ENCODE measurements at regions not wholly inside any gene's neighbourhood (a gene's known extent, or its start where the extent isn't known, plus 50 kb on each side); places are given as distances from the start of the nearest gene placed in this dataset.

- H2AFZ ChIP-seq (ENCODE audit: low read length) = no peak overlapping the region
- H3K36me3 ChIP-seq (ENCODE audit: insufficient read depth, low read length) = no peaks in the 10 kb centered on the region
- no peaks in the 10 kb centered on the region for H3K9me2 ChIP-seq (replicated peaks; ENCODE audit: low read depth, low read length)
- no peaks in the 10 kb centered on the region for H3K79me2 ChIP-seq (ENCODE audit: insufficient read depth, low read length)
- no peaks in the 10 kb centered on the region for H3F3A ChIP-seq (ENCODE audit: low read depth)
- H3K4me1 ChIP-seq (ENCODE audit: insufficient read depth, low read length, poor library complexity, severe bottlenecking) = no peaks in the 10 kb centered on the region
- H3K9me3 ChIP-seq (ENCODE audit: insufficient read depth, low read depth, low read length) = no peaks in the 10 kb centered on the region
- no peaks in the 10 kb centered on the region for H3K27me3 ChIP-seq (ENCODE audit: insufficient read depth, low read length, poor library complexity, severe bottlenecking)
- no peak for TF ChIP-seq CTCF (conservative IDR thresholded peaks at IDR 0.05; ENCODE audit: low read length)
- no peak for TF ChIP-seq EZH2phosphoT487 (IDR thresholded peaks at IDR 0.05; ENCODE audit: borderline replicate concordance)
- H3K4me2 ChIP-seq (ENCODE audit: low read depth, low read length, poor library complexity, severe bottlenecking) = no peak overlapping the region
- H3K9ac ChIP-seq (ENCODE audit: low read depth, low read length, poor library complexity, severe bottlenecking) = no peak overlapping the region
- H4K20me1 ChIP-seq (ENCODE audit: insufficient read depth, low read length, poor library complexity, severe bottlenecking) = no peaks in the 10 kb centered on the region
- H3K4me3 ChIP-seq (ENCODE audit: low read length, poor library complexity, severe bottlenecking) = no peak overlapping the region
Measured at GRCh38 chr1:238826891-238827290, 559.5 kb upstream of the CHRM3 start.

GRCh38 chr1:238823416-238823815 lies 563.0 kb upstream of the CHRM3 start:
- H3K9me3 ChIP-seq (ENCODE audit: insufficient read depth, low read depth, low read length) = no peaks in the 10 kb centered on the region
- H3K4me1 ChIP-seq (ENCODE audit: insufficient read depth, low read length, poor library complexity, severe bottlenecking) = no peaks in the 10 kb centered on the region
- no peaks in the 10 kb centered on the region for H3K36me3 ChIP-seq (ENCODE audit: insufficient read depth, low read length)
- no peaks in the 10 kb centered on the region for H4K20me1 ChIP-seq (ENCODE audit: insufficient read depth, low read length, poor library complexity, severe bottlenecking)
- no peak for TF ChIP-seq EZH2phosphoT487 (IDR thresholded peaks at IDR 0.05; ENCODE audit: borderline replicate concordance)
- TF ChIP-seq CTCF (conservative IDR thresholded peaks at IDR 0.05; ENCODE audit: low read length) = no peak
- H2AFZ ChIP-seq (ENCODE audit: low read length) = no peak overlapping the region
- no peaks in the 10 kb centered on the region for H3F3A ChIP-seq (ENCODE audit: low read depth)
- no peaks in the 10 kb centered on the region for H3K27me3 ChIP-seq (ENCODE audit: insufficient read depth, low read length, poor library complexity, severe bottlenecking)
- H3K4me3 ChIP-seq (ENCODE audit: low read length, poor library complexity, severe bottlenecking) = no peak overlapping the region
- H3K4me2 ChIP-seq (ENCODE audit: low read depth, low read length, poor library complexity, severe bottlenecking) = no peak overlapping the region
- no peaks in the 10 kb centered on the region for H3K79me2 ChIP-seq (ENCODE audit: insufficient read depth, low read length)
- no peak overlapping the region for H3K9ac ChIP-seq (ENCODE audit: low read depth, low read length, poor library complexity, severe bottlenecking)
- no peaks in the 10 kb centered on the region for H3K9me2 ChIP-seq (replicated peaks; ENCODE audit: low read depth, low read length)

GRCh38 chr1:238811211-238811879 lies 575.0 kb upstream of the CHRM3 start:
- Histone ChIP-seq H3K4me2 (ENCODE audit: low read depth, low read length, poor library complexity, severe bottlenecking) (no peak overlapping the region), H3K4me1 (ENCODE audit: insufficient read depth, low read length, poor library complexity, severe bottlenecking) (no peaks in the 10 kb centered on the region)

More at GRCh38 chr1:238811211-238811879, 575.0 kb upstream of the CHRM3 start:
- Histone ChIP-seq H3F3A (ENCODE audit: low read depth) (no peaks in the 10 kb centered on the region), H3K79me2 (ENCODE audit: insufficient read depth, low read length) (no peaks in the 10 kb centered on the region), H3K36me3 (ENCODE audit: insufficient read depth, low read length) (no peaks in the 10 kb centered on the region), H3K27me3 (ENCODE audit: insufficient read depth, low read length, poor library complexity, severe bottlenecking) (no peaks in the 10 kb centered on the region), H3K9me2 (replicated peaks; ENCODE audit: low read depth, low read length) (no peaks in the 10 kb centered on the region), H4K20me1 (ENCODE audit: insufficient read depth, low read length, poor library complexity, severe bottlenecking) (no peaks in the 10 kb centered on the region), H3K4me3 (ENCODE audit: low read length, poor library complexity, severe bottlenecking) (no peak overlapping the region), H3K9ac (ENCODE audit: low read depth, low read length, poor library complexity, severe bottlenecking) (no peak overlapping the region), H2AFZ (ENCODE audit: low read length) (no peak overlapping the region), H3K9me3 (ENCODE audit: insufficient read depth, low read depth, low read length) (peaks cover 3% of the 10 kb centered on the region; the same call in 1 of the 2 replicates)
- TF ChIP-seq CTCF (conservative IDR thresholded peaks at IDR 0.05; ENCODE audit: low read length) = no peak
- no peak for TF ChIP-seq EZH2phosphoT487 (IDR thresholded peaks at IDR 0.05; ENCODE audit: borderline replicate concordance)
